NOMO-1 treated with dmso at 0.1 percent for 144 hours (cell line): ENCODE measurements at regions not wholly inside any gene's neighbourhood (a gene's known extent, or its start where the extent isn't known, plus 50 kb on each side); places are given as distances from the start of the nearest gene placed in this dataset.

Experiments
- DNase-seq: peaks from one replicate; lab custom pipeline; 2025; ENCODE audit not compliant: unreplicated experiment; lab: John Stamatoyannopoulos, UW

DNA sequence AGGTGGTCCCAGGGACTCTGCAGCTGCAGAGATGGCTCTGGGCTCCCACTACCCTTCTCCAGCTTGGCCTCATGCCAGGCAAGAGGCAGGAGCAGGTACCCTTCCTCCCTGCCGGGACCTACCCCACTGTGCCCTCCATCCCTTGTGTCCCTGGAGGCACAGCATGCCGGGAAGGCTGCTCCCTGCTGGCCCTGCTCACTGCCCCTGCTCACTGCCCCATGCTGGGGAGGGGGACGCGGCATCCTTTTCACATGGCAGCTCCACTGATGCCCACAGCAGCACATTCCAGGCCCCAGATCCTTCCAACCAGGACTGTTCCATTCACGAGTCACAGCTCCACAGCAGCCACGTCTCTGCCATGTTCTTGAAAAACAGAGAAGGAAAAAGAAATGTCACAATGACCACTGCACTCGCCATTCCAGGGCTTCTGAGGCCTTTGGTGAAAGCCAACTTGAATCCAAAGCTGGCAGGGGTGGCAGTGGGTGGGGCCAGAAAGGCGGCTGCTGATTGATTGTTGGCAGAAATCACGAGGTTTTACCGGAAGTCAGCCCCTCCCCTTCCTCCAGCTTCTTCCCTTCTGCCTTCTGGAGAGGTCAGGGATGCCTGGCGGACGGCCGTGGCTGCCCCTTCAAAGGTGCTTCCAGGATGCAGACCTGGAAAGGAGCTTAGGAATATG, 268.0 kb downstream of the CYP26B1 start:
- DNase-seq, result no peak

DNA sequence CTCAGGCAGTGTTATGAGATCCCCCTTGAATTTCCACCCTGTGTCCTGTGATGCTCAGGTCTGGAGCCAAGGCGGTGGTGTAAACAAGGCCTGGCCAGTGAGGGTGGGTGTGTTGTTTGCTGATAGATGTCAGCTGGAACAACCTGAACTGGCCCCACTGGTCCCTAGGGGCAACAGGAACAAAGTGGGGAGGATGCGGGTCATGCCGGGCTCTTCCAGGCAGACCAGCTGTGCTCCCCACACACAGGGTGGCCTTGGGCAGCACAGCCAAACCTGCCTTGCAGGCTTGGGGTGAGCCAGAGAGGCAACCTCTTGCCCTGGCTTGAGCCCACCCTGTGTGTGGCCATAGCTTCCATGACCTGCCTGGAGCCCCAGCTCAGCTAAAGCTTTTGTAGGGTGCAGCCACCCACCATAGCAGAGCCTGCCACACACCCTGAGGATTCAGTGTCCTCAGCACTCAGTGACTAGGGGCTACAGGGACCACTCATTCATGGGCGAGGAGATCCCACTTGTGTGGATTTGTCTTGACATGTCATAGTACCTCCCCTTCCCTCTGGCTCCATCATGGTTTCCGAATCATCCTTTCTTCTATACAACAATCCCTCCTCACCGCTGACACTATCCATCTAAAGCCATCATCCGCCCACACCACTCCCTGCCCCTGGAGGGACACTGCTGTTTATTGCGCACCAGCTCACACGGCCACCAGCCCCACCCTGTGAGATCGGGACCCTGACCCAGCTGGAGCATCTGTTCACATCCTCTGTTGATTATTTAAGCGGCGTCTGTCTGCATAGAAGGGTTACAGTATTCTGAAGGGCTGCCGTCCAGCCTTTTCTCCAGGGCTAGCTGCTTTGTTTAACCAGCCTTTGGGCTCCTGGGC, 268.8 kb downstream of the CYP26B1 start:
- no peak for DNase-seq

DNA sequence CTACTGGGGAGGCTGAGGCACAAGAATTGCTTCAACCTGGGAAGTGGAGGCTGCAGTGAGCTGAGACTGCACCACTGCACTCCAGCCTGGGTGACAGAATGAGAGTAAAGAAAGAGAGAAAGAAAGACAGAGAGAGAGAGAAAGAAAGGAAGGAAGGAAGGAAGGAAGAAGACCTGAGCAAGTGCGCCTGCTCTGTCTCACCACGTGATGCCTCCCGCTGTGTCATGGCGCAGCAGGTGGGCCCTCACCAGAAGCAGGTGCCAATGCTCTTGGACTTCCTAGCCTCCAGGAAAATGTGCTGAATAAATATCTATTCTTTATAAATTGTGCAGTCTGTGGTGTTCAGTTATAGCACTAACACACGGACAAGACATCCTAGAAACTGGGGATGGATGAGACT, 270.0 kb downstream of the CYP26B1 start:
- no peak for DNase-seq

DNA sequence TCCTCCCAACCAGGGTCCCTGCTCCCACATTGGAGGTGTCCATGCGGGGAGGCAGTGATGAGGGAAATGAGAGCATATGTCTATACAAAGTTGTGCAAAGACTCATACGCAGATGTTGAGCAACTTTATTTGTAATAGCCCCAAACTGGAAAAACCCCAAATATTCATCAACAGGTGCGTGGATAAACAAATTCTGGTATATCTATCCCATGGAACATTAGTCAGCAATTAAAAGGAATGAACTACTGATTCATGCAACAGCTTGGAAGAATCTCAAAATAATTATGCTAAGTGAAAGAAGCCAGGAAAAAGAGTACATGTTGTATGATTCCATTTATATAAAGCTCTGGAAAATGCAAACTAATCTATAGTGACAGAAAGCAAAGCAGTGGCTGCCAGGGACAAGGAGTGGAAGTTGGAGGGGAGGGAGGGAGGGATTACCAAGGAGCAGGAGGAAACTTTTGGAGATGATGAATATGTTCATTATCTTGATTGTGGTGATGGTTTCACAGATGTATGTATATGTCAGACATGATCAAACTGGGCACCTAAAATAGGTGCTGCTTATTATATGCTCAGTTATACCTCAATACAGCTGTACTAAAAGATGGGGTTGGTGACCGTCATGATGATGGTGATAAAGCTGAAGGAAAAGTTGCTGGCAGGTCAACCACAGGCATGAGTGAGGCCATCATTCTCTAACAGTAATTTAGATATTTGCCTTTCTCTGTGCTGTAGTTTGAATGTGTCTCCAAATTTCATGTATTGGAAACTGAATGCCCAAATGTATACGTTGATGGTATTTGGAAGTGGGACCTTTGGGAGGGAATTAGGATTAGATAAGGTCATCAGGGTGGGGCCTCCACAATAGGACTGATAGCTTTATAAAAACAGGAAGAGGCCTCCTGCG, 270.9 kb downstream of the CYP26B1 start:
- DNase-seq, result no peak

DNA sequence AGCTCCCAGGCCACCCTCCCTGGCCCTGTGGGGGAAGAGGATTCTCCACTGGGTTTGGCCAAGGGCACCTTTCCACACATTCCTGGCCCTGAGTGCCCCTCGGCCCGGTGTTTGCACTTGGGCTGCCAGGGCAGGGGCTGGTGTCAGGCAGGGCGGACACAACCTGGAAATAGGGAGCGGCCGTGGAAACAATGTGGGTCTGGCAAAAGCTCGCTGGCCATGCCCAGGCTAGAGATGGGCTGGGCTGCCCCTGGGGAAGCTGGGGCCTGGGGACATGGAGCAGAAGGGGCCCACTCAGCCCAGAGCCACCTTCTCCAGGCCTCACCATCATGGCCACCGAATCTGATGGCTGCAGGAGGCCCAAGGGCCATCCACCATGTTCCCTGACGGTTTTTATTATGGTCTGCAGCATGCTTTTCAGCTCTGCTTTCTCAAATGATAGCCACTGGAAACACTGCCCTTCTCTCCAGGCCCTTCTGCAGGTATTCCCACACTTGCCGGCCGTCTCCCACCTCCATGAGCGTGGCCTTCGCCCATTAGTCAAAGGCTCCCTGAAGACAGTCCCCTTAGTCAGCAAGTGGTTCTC, 275.1 kb downstream of the CYP26B1 start:
- DNase-seq, result no peak

DNA sequence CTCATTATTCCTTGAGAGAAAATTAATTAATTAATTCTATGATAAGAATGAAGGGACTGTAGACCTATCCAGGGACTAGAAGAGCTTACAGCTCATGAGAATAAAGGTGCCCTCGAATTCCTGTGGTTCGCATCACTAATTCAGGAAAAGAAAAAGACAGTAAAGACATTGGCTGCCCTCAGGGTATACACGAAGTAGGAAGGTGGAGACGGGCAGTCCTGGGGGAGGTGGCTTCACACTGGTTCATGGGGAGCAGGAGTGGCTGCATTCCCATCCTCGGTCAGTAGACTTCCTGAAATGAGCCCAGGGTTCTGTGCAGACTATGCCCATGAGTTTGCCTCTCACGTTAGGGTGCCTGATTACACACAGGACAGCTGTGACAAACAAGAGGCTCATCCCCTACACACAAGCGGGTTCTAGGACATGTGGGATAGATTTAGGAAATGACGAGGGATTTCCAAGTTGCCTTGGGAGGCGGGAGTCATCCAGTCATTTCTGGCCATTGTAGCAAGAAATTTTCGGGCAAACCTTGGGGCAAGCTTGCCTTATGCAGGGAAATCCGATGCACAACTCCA, 282.2 kb downstream of the CYP26B1 start:
- DNase-seq, result no peak

DNA sequence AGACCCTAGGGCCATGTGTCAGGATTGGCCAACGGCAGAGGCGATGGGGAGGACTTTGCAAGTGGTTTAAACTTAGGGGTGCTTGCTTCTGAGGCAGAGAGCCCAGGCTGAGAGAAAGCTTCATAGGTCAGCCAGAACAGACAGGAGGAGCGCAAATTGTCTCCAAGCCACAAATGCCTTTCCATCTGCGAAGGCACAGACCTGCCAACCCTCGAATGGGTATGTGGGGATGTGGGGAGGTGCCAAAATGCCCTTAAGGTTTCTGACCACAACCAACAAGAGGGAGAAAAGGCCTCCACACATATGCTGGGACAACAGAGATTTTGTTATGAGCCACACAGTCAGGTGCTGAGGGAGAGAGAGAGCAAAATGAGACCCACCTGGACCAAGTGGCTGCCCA, 283.6 kb downstream of the CYP26B1 start:
- no peak for DNase-seq

DNA sequence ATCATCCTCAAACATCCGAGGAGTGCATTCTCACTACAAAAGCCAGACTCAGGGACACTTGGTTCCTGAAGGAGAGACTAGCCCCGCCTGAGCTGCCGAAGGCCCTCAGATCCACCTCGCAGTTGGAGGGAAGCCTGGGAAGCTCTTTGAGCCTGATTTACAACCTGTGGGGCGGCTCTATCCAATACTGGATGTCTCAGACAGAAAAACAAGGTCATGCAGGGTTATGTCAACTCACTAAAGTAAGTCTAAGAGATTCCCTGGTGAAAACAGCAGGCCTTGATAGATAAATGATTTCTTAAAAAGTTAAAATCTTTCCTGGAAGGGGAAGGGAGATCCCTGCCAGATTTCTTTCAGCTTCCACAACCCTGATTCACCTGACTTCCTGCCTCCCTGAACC, 284.3 kb downstream of the CYP26B1 start:
- DNase-seq, result no peak

DNA sequence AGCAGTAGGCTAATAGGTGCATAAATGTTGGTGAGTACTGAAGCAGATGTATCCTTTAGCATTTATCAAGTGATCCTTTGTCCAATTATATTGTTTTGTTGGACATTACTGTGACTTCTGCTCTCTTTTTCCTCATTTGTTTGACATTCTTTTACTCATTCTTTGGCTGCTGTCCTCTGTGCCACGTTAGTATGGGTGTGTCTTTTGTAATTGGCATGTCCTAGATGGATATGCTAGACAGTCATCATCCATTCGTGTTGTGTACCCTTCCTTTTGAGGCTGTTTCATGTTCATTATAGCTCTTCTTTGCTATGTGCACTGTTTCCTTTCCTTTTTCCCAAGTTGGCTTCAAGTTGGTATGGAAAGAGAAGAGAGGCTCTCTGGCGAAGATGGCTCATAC, 284.7 kb downstream of the CYP26B1 start:
- no peak for DNase-seq

DNA sequence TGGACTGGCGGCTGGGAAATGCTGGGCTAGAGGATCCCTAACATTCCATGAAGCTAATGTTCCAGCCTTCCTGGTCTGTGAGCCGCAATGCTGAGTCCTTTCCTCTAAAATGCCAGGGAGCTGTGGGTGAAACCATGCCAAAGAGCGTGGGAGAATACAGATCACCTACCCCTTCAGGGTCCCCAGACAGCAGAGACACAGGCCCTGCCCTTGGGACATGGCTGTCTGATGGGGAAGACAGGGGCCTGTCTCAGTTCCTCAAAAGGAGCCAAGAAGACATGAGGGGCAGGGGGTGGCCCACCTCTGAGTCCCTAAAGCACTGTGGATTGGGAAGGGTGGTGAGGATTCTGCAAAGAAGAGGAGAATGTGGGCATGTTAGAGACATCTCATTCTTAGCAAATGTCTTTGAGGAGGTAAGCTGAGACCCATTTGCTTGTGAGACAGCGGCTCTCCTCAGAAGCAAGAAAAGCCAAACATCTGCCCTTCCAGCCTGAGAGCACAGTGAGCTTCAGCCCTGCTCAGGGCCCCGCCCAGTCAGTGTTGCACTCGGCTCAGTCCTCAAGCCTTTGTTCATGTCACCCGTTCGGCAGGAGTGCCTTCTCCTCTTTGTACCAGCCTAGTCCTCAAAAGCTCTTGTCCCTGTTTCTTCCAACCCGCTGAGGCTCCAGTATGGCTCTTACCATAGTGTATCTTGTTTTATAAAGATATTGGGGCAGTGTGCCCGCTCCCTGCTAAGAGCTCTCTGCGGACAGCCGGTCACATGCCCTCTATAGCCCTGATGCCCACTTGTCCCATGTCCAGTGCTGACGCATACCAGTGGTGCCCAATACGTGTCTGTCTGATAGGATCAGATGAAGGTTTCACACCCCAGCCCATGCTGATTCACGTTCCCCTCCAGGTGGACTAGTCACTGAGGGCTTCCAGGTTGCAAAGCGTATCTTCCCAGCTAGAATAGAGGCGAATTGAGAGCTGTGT, 286.2 kb downstream of the CYP26B1 start:
- DNase-seq, result no peak

DNA sequence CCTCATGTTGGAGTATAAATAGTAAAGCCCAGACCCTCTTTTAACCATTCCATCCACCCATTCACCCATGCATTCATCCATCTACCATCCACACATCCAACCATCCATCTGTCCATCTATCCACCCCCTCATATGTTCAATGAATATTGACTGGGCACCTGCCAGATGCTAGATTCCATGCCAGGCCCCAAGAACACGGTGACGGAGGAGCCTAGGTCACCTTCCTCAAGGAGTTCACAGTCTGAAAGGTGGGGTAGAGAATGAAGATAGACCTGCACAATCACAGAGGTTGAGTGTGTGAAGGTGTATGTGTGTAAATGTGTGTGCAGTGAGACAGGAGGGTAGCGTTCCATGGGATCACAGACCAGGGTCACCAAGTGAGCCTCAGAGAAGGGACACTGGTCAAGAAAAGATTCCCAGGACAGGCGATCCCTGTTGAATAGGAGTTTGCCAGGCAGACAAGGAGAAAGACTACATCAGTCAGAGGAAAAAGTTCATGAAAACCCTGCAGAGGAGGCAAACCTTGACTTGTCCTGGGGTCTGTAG, 287.2 kb downstream of the CYP26B1 start:
- DNase-seq, result no peak

DNA sequence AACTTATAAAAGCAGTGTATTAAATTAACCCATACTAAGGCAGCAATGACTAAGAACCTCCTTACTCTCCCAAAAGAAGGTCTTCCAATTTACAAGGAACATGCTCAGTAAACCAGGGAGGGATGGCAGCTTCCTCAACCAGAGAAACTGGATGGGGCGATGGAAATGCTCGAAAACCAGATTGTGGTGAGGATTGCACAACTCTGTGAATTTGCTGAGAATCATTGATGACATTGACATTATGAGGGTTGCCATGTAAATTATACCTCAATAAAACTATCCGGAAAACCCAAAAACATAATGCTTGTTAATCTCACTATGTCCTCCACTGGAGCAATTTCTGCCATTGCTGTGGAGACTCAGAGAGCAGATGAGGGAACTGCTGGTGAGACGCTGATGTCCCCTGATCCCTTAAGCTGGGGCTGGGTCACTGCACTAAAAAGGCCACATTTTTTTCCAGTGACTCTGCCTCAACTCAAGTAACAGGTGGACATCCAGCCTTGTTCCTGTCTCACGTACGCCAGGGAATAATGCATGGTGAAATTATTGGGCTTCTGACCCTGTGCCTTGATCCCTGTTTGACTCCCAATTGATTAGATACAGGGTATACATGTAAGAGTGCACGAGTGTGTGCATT, 288.3 kb downstream of the CYP26B1 start:
- no peak for DNase-seq

DNA sequence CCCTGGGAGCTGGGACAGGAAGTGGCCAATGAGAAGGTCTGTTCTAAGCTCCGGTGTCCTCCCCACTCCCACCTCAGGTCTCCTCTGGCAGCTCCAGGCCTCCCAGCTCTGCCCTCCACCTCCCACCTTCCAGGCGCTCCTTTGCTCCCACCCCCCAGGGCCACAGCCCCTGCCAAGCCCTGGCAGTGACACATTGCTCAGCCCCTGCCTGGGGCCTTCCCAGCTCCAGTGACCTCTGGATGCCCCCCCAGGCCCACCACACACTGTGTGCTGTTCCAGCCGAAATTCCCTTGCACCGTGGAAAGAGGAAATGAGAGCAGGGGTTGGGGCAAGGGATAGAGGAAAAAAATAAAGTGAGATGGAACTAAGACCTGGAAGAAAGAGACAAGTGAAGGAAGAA, 289.6 kb downstream of the CYP26B1 start:
- no peak for DNase-seq

DNA sequence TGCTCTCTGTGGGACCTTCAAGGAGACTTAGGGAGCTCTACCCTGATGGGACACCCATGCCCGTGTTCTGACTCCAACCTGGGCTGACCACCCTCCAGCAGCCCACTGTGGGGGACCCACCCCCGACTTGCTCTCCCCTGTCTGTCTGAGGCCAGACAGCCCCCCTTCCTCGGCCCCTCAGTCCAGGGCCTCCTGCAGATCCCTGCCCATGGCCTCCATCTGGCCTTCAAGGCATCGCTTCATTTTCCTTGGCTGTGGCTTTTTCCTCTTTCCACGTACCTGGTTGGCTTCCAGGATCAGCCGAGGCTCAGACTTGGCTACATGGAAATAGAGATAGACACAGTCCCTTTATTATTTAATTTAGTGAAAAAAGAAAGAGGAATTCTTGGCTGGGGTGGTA, 290.0 kb downstream of the CYP26B1 start:
- DNase-seq, result no peak

DNA sequence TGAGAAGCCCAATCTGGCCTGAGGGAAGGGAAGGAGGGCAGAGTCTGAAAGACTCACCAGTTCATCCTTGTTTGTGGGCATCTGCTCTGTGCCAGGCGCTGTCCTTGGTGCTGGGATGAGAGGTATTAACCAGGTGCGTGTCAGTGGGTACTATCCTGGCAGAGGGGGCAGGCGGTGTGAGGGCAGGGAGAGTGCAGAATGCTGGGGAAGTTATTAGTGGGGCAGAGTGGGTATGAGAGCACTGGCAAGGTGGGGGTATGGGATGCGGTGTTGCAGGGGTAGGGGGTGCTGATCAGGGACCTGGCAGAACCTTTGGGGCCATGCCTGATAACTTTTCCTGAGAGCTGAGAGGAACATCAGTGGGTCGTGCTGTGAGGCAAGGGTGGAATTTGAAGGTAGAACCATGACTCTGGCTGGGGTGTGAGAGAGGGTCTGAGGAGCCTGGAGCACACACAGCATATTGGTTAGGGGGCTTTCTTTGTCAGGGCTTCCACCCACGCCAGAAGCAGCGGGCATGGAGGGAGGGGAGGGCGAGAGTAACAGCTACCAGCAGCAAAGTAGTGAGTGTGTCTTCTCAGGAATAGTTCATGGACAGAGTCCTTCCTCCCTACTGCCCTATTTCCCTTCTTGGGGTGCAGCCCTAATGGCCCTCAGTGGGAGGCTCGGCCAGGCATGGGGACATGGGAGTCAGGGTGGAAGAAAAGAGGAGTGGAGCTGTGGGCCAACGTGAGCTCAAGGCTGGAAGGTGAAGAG, 290.7 kb downstream of the CYP26B1 start:
- no peak for DNase-seq

DNA sequence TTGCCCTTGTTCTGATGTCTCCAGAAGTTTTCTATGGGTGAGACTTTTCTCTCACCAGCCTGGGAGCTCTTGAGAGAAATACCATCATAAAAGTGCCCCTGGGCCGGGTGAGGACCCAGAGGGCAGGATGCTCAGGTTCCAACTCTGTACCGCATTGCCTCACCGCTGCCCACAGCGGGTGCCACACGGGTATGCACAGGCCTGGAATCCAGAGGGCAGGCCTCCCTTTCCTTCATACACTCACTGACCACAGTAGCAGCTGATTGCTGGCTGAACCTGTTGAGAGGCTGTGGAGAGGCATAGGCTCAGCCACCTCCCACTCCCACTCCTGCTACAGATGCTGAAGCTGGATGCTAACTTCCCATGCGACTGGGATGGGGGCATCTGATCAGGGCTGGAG, 293.8 kb downstream of the CYP26B1 start:
- DNase-seq, result no peak

DNA sequence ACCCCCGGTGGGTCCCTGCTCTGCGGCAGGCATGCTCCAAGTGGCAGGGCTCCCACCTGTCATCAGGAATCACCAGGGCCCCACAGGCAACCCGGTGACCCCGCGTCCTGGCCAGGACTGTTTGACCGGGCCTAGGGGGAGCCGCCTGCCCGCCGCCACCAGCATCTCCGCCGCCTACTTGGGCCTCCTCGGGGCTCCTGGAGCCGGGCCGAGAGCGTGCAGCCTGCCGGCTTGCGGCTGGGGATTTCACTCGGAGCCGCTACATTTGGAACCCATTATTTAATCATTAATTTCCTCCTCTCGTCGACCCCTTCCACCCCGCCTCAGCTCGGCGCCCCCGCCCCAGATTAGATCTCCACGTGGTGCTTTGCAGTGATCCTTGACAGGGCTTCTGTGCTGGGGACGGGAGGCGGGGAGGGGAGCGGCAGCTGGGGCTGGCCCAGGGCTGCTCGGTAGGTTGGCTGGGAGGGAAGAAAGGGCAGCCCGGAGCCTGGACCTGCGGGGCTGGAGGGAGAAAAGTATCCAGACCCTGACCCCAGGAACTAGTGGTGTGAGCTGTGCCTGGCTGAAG, 295.4 kb downstream of the CYP26B1 start:
- DNase-seq, result no peak
